OCI-LY1 (cell line): ENCODE measurements at regions not wholly inside any gene's neighbourhood (a gene's known extent, or its start where the extent isn't known, plus 50 kb on each side); places are given as distances from the start of the nearest gene placed in this dataset.

ENCODE experiments used
- H2AFZ ChIP-seq: fragments of 200-600 bp; sonication (generic), shearing (Covaris generic); 2 replicates; pipeline ENCODE4 v1.6.0; 2014; ENCODE audit warnings: antibody characterized with exemption, mild to moderate bottlenecking, low read length
- H3F3A ChIP-seq: fragments of 200-600 bp; sonication (generic), shearing (Covaris generic); 2 replicates; pipeline ENCODE4 v1.6.0; 2014; ENCODE audit warnings: mild to moderate bottlenecking, antibody characterized with exemption, low read length, moderate library complexity; ENCODE audit not compliant: insufficient read depth
- H3K27ac ChIP-seq: fragments of 200-600 bp; sonication (generic); 2 replicates; pipeline ENCODE4 v1.5.1; 2014; ENCODE audit warnings: low read length, mixed run types, mild to moderate bottlenecking, low read depth; ENCODE audit not compliant: poor library complexity, severe bottlenecking
- H3K27me3 ChIP-seq: fragments of 200-600 bp; sonication (generic); 2 replicates; pipeline ENCODE4 v1.6.0; 2014; ENCODE audit warnings: antibody characterized with exemption, mild to moderate bottlenecking, low read length, moderate library complexity; ENCODE audit not compliant: insufficient read depth
- H3K36me3 ChIP-seq: fragments of 200-600 bp; sonication (generic); 2 replicates; pipeline ENCODE4 v1.6.1; 2014; ENCODE audit warnings: mild to moderate bottlenecking, antibody characterized with exemption, low read length, moderate library complexity, mixed read lengths; ENCODE audit not compliant: insufficient read depth
- H3K4me1 ChIP-seq: fragments of 200-600 bp; sonication (generic); 2 replicates; pipeline ENCODE4 v1.5.1; 2014; ENCODE audit warnings: mild to moderate bottlenecking, low read length, moderate library complexity; ENCODE audit not compliant: insufficient read depth, severe bottlenecking
- H3K4me2 ChIP-seq: fragments of 200-600 bp; sonication (generic), shearing (Covaris generic); 2 replicates; pipeline ENCODE4 v1.6.1; 2014; ENCODE audit warnings: low read length
- H3K4me3 ChIP-seq: fragments of 200-600 bp; sonication (generic); 2 replicates; pipeline ENCODE4 v1.5.1; 2014; ENCODE audit warnings: low read length, low read depth, mild to moderate bottlenecking, mixed read lengths; ENCODE audit not compliant: poor library complexity, severe bottlenecking
- H3K79me2 ChIP-seq: fragments of 200-600 bp; shearing (Covaris generic); 2 replicates; pipeline ENCODE4 v1.6.1; 2016; ENCODE audit warnings: mixed run types, low read length, mixed read lengths; ENCODE audit not compliant: insufficient read depth
- H3K9ac ChIP-seq: fragments of 200-600 bp; sonication (generic), shearing (Covaris generic); 2 replicates; pipeline ENCODE4 v1.6.1; 2014; ENCODE audit warnings: mild to moderate bottlenecking, low read length, mixed read lengths
- H3K9me2 ChIP-seq: fragments of 200-600 bp; sonication (generic), shearing (Covaris generic); 2 replicates; pipeline ENCODE4 v1.6.1; 2014; ENCODE audit warnings: low read depth, mild to moderate bottlenecking, low read length, mixed read lengths
- H3K9me3 ChIP-seq: fragments of 200-600 bp; shearing (Covaris generic); 2 replicates; pipeline ENCODE4 v1.6.1; 2014; ENCODE audit warnings: low read length, mixed read lengths
- H4K20me1 ChIP-seq: fragments of 200-600 bp; sonication (generic), shearing (Covaris generic); 2 replicates; pipeline ENCODE4 v1.6.0; 2016; ENCODE audit warnings: mild to moderate bottlenecking, low read length; ENCODE audit not compliant: insufficient read depth
- EZH2 ChIP-seq: fragments of 200-600 bp; sonication (generic), shearing (Covaris generic); IDR thresholded peaks from 2 replicates; pipeline ENCODE4 v1.8.0; 2017; ENCODE audit warnings: borderline replicate concordance, mixed run types, mild to moderate bottlenecking, antibody characterized with exemption, low read length, moderate library complexity, mixed read lengths
- TF ChIP-seq, protein P1 (sequence below): fragments of 200-600 bp; sonication (generic), shearing (Covaris generic); IDR thresholded peaks from 2 replicates; pipeline ENCODE4 v1.5.1; 2017; ENCODE audit warnings: mild to moderate bottlenecking, antibody characterized with exemption, low read length, moderate library complexity, mixed read lengths

DNA sequence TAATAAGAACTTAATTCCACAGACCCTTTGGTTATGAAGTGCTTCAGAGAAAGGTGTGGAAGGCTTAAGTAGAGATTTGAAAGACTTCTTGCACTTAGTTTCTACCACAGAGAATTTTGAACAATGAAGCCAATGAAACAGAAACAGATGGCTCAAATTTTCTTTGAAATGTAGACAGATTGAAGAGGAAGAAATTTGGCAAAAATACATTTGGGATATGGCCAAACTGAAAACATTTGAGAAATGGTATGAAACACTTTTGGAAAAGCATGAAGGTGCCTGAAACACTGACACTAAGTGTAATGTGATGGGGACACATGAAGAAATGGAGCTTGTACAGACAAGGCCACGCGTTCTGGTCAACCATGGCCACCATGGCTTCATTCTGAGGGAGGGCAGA, 272.4 kb upstream of the EXOC2 start:
- Histone ChIP-seq H3K4me1 (no peaks in the 10 kb centered on the region), H3K36me3 (no peaks in the 10 kb centered on the region), H3K9ac (no peak overlapping the region), H3K9me3 (no peaks in the 10 kb centered on the region), H3K4me2 (no peak overlapping the region), H3K79me2 (no peaks in the 10 kb centered on the region), H3F3A (no peaks in the 10 kb centered on the region), H3K27me3 (no peaks in the 10 kb centered on the region; the same call in 1 of the 2 replicates), H2AFZ (no peak overlapping the region), H3K27ac (no peak overlapping the region), H3K9me2 (no peaks in the 10 kb centered on the region), H4K20me1 (no peaks in the 10 kb centered on the region), H3K4me3 (no peak overlapping the region)
- TF ChIP-seq, protein P1, sequence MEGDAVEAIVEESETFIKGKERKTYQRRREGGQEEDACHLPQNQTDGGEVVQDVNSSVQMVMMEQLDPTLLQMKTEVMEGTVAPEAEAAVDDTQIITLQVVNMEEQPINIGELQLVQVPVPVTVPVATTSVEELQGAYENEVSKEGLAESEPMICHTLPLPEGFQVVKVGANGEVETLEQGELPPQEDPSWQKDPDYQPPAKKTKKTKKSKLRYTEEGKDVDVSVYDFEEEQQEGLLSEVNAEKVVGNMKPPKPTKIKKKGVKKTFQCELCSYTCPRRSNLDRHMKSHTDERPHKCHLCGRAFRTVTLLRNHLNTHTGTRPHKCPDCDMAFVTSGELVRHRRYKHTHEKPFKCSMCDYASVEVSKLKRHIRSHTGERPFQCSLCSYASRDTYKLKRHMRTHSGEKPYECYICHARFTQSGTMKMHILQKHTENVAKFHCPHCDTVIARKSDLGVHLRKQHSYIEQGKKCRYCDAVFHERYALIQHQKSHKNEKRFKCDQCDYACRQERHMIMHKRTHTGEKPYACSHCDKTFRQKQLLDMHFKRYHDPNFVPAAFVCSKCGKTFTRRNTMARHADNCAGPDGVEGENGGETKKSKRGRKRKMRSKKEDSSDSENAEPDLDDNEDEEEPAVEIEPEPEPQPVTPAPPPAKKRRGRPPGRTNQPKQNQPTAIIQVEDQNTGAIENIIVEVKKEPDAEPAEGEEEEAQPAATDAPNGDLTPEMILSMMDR: no peak
- TF ChIP-seq EZH2: no peak

DNA sequence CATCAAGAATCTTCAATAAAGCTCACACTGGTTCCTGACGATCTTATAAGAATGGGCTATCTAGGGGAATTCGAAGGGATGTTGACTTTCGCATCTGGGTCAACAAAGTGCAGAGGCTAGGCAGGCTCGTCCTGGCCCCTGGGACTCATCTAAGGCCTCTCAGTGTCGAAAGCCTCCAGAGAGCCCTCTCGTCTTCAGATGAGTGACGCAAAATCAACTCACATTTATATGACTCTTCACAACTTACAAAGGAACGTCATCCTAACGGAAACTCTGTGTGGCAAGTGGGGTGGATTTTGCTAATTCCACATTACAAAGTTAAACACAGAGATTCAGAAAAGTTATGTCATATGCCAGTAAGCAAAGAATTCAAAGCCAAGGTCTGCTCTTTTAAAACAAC, 270.5 kb upstream of the EXOC2 start:
- Histone ChIP-seq H4K20me1 (no peaks in the 10 kb centered on the region), H3K27ac (no peak overlapping the region), H2AFZ (no peak overlapping the region), H3K9ac (no peak overlapping the region), H3F3A (no peaks in the 10 kb centered on the region), H3K27me3 (no peaks in the 10 kb centered on the region; the same call in 1 of the 2 replicates), H3K9me3 (no peaks in the 10 kb centered on the region), H3K79me2 (no peaks in the 10 kb centered on the region), H3K36me3 (no peaks in the 10 kb centered on the region), H3K9me2 (no peaks in the 10 kb centered on the region), H3K4me2 (no peak overlapping the region), H3K4me1 (no peaks in the 10 kb centered on the region), H3K4me3 (no peak overlapping the region)
- no peak for TF ChIP-seq EZH2
- TF ChIP-seq, protein P1: no peak

DNA sequence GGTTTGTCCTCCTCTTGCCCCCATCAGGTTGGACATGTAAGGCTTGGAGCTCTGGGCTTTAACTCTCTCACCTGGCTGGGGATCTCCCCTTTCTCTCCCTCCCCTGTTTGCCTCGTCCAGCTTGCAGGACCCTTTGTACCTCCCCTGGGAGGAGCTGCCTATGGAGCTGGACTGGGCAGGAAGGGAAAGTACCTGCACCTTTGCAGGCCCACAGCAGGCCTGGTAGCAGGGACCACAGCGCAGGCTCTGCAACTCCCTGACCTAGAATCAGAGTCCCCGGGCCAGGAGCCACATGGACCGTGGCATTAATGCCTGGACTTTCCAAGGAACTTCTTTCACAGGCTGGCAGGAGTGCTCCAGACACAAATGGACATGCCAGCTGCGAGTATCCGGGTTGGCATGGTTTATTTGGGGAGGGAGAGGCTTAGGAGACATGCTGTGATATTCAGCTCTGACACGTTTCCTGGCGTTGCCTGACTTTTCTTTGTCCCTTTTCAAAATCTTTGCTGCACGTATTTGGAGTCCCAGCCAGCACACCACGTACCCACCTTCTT, 268.5 kb upstream of the EXOC2 start:
- H2AFZ ChIP-seq: no peak overlapping the region
- no peak overlapping the region for H3K4me3 ChIP-seq
- no peak overlapping the region for H3K27ac ChIP-seq
- H3K4me2 ChIP-seq: no peak overlapping the region
- H3K79me2 ChIP-seq: no peaks in the 10 kb centered on the region
- no peaks in the 10 kb centered on the region for H3K9me2 ChIP-seq
- no peak overlapping the region for H3K9ac ChIP-seq
- no peaks in the 10 kb centered on the region for H3K36me3 ChIP-seq
- TF ChIP-seq, protein P1: no peak
- no peak for TF ChIP-seq EZH2
- no peaks in the 10 kb centered on the region for H3K4me1 ChIP-seq
- H3F3A ChIP-seq: no peaks in the 10 kb centered on the region
- no peaks in the 10 kb centered on the region for H3K9me3 ChIP-seq
- no peaks in the 10 kb centered on the region; the same call in 1 of the 2 replicates for H3K27me3 ChIP-seq
- H4K20me1 ChIP-seq: no peaks in the 10 kb centered on the region
